ENCODE measurements at regions not wholly inside any gene's neighbourhood (a gene's known extent, or its start where the extent isn't known, plus 50 kb on each side); places are given as distances from the start of the nearest gene placed in this dataset.
"Not testable (repeated sequence)": the region's sequence is repeated elsewhere in the genome, so short reads cannot be mapped to it uniquely, and the experiment has no call there.

DNA sequence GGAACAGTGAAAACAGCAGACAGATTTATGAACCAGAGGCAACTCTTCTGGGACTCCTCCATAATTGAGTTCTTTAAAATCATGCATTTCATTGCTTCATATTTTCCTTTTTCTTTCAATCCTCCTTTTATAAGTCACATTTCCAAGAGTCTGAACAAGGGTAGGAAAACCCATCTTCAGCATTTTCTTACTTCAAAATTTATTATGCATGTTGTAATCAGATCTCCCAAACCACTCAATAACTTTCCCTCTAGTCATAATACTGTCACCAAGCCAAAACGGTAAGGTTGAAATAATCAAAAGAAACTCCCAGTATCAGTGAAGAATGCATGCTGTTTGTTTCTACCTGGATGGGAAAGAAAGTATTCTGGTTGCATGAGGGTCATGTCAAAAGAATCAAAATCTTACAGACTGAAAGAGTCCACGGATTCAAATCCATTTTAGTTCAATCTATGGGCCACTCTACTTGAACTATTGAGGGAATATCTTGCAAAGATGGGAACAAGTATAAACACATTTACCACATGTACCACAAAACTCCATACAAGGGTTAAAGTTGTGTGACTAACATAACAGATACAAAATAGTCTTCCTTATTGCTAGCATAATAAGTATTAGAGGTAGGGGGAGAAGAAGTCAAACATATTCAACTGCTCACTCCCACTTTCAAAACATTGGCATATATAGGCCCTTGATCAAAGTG is 797.3 kb downstream of the MAT2B start:
- H3K9me3 ChIP-seq (ENCODE audit: control insufficient read depth, low read depth, low read length) = no peaks in the 10 kb centered on the region
- no peak overlapping the region for H3K27ac ChIP-seq (ENCODE audit: low read length)
- 65% methylated on average over 2 of the region's 2 CpGs for WGBS (ENCODE audit: insufficient coverage, low lambda C conversion rate)
- no peaks in the 10 kb centered on the region for H3K4me1 ChIP-seq (ENCODE audit: control insufficient read depth, insufficient read depth, low read length)
- no peak overlapping the region for H3K4me3 ChIP-seq (ENCODE audit: low read length)
- DNase-seq = no peak
- no peaks in the 10 kb centered on the region for H3K36me3 ChIP-seq (ENCODE audit: control insufficient read depth, insufficient read depth, low read length)
- H3K27me3 ChIP-seq (ENCODE audit: control insufficient read depth, insufficient read depth, low read length) = no peaks in the 10 kb centered on the region

DNA sequence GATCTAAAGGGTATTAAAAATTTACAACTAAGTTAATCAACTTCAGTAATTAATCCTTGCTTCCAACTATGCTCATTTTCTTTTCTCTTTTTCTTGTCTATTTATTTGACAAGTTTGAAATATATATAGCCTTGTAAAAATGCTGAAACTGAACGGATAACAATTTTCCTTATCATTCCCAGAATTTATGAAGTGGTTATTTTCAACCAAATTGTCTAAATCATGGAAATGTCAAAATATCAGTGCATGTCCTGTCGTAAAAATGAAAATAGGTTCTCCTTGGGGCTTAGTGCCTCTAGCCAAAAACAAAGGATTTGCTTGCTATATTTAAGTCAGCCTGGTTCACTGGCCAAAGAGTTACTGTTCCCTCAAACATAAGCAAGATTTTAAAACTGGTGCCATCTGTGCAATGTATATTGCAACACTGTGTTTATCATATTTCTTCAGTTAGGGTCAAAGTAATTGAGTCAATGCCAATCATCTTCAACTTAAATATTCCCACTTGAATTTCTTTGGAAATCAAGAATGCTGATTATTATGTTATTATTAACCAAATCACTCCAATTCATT is 798.3 kb downstream of the MAT2B start:
- no peaks in the 10 kb centered on the region for H3K4me1 ChIP-seq (ENCODE audit: control insufficient read depth, insufficient read depth, low read length)

DNA sequence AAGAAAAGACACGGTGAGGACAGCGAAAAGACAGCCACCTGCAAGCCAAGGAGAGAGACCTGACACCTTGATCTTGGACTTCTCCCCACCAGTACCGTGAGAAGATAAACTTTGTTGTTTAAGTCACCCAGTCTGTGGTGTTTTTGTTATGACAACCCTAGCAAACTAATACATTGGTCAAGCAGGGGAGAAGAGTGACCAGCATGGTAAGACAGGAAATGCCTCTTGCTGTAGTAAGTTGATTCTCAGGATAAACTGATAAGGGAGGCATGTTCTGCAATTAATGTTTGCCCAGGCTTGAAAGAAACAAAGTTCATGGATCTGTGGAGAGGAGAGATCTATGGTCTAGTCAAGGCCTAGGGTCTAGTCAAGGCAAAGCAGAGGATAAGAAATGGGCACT is 801.2 kb downstream of the MAT2B start:
- no peaks in the 10 kb centered on the region for H3K9me3 ChIP-seq (ENCODE audit: control insufficient read depth, low read depth, low read length)
- no peaks in the 10 kb centered on the region for H3K27me3 ChIP-seq (ENCODE audit: control insufficient read depth, insufficient read depth, low read length)
- WGBS (ENCODE audit: insufficient coverage, low lambda C conversion rate) = no CpG with 5 or more reads among the region's 3 CpGs
- no peaks in the 10 kb centered on the region for H3K36me3 ChIP-seq (ENCODE audit: control insufficient read depth, insufficient read depth, low read length)
- H3K27ac ChIP-seq (ENCODE audit: low read length) = no peak overlapping the region
- no peak for DNase-seq
- H3K4me3 ChIP-seq (ENCODE audit: low read length) = no peak overlapping the region
- no peaks in the 10 kb centered on the region for H3K4me1 ChIP-seq (ENCODE audit: control insufficient read depth, insufficient read depth, low read length)

More for the DNA sequence above, 798.3 kb downstream of the MAT2B start:
- Histone ChIP-seq H3K36me3 (ENCODE audit: control insufficient read depth, insufficient read depth, low read length) (no peaks in the 10 kb centered on the region), H3K27me3 (ENCODE audit: control insufficient read depth, insufficient read depth, low read length) (no peaks in the 10 kb centered on the region), H3K27ac (ENCODE audit: low read length) (no peak overlapping the region), H3K4me3 (ENCODE audit: low read length) (no peak overlapping the region), H3K9me3 (ENCODE audit: control insufficient read depth, low read depth, low read length) (no peaks in the 10 kb centered on the region)
- WGBS (ENCODE audit: insufficient coverage, low lambda C conversion rate) = no CpG with 5 or more reads among the region's 2 CpGs
- DNase-seq = no peak

DNA sequence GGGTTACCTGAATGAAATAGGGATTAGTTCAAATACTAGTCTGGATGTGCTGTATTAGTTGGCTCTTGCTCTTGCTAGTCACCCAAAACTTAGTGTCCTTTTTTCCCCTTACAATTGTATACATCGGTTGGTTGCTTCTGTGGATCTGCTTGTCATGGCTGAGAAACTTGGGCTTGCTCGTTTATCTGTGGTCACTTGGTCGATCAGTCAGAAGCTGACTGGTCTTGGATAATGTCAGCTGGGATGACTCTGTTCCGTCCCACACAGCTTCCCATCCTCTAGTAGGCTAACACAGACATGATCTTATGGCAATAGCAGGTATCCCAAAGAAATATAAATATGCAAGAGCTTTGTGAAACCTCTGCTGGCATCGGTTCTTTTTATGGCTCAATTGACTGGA is 807.4 kb downstream of the MAT2B start:
- Histone ChIP-seq H3K27ac (ENCODE audit: low read length) (no peak overlapping the region), H3K9me3 (ENCODE audit: control insufficient read depth, low read depth, low read length) (no peaks in the 10 kb centered on the region), H3K4me1 (ENCODE audit: control insufficient read depth, insufficient read depth, low read length) (no peaks in the 10 kb centered on the region), H3K27me3 (ENCODE audit: control insufficient read depth, insufficient read depth, low read length) (no peaks in the 10 kb centered on the region), H3K36me3 (ENCODE audit: control insufficient read depth, insufficient read depth, low read length) (no peaks in the 10 kb centered on the region), H3K4me3 (ENCODE audit: low read length) (no peak overlapping the region)
- WGBS (ENCODE audit: insufficient coverage, low lambda C conversion rate) = no CpG with 5 or more reads among the region's 5 CpGs
- DNase-seq = no peak

DNA sequence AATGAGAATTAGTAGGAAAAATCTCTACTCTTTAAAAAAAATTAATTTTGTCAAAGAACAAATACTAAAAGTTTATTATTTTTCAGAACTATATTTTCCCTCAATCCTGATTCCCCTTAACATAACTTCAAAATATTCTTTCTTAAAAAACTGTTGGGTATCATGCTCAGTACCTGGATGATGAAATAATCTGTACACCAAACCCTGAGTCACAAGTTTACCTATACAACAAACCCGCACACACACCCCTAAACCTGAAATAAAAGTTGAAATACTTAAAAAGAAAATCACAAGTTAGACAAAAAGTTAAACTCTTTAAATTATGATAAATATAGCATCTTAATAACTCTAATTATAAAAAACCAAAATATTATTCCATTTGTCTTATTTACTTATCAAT is 812.3 kb downstream of the MAT2B start:
- no peaks in the 10 kb centered on the region for H3K36me3 ChIP-seq (ENCODE audit: control insufficient read depth, insufficient read depth, low read length)
- H3K9me3 ChIP-seq (ENCODE audit: control insufficient read depth, low read depth, low read length) = no peaks in the 10 kb centered on the region
- H3K27ac ChIP-seq (ENCODE audit: low read length) = no peak overlapping the region
- no peaks in the 10 kb centered on the region for H3K4me1 ChIP-seq (ENCODE audit: control insufficient read depth, insufficient read depth, low read length)
- WGBS (ENCODE audit: insufficient coverage, low lambda C conversion rate) = no CpG with 5 or more reads among the region's 1 CpG
- H3K27me3 ChIP-seq (ENCODE audit: control insufficient read depth, insufficient read depth, low read length) = no peaks in the 10 kb centered on the region
- no peak for DNase-seq
- no peak overlapping the region for H3K4me3 ChIP-seq (ENCODE audit: low read length)

DNA sequence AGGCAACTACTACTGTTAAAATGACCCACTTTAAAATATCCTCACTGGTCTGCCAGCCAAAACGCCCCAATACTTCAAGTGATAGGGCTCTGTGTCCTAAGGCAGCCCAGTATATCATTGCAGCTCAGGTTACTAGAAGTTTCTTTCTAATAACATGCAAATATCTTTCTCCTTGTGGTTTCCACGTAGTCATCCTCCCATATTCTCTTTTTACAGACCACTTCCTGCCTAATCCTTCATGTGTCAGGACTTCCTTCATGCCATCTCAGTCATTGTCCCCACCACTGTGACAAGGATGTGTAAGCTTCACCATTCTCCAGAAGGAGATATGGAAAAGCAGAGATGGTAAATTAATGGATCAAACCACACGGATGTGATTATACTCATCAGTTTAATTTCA is 813.7 kb downstream of the MAT2B start:
- Histone ChIP-seq H3K9me3 (ENCODE audit: control insufficient read depth, low read depth, low read length) (no peaks in the 10 kb centered on the region), H3K27ac (ENCODE audit: low read length) (no peak overlapping the region), H3K4me3 (ENCODE audit: low read length) (no peak overlapping the region), H3K4me1 (ENCODE audit: control insufficient read depth, insufficient read depth, low read length) (no peaks in the 10 kb centered on the region), H3K27me3 (ENCODE audit: control insufficient read depth, insufficient read depth, low read length) (no peaks in the 10 kb centered on the region), H3K36me3 (ENCODE audit: control insufficient read depth, insufficient read depth, low read length) (no peaks in the 10 kb centered on the region)
- DNase-seq = no peak
- WGBS (ENCODE audit: insufficient coverage, low lambda C conversion rate) = 100% methylated on average over 1 of the region's 3 CpGs

DNA sequence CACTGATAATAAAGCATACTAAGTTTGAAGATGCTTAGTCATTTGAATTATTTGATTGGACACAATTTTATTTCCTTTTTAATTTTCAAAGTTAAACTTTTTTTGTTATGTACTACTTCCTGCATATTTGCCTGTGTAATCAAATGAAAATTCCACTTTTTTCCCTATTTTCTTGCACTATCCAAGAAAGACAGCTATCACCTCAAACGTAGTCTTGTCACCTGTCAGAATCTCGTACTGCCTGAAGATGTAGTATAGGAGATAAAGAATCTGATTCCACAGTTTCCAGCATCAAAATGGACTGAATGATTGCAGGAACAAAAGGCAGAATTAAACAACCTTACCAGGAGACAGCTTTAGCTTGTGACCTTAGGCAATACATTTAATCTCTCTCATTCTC is 818.8 kb downstream of the MAT2B start:
- Histone ChIP-seq H3K4me3 (ENCODE audit: low read length) (no peak overlapping the region), H3K27me3 (ENCODE audit: control insufficient read depth, insufficient read depth, low read length) (no peaks in the 10 kb centered on the region), H3K27ac (ENCODE audit: low read length) (no peak overlapping the region), H3K36me3 (ENCODE audit: control insufficient read depth, insufficient read depth, low read length) (no peaks in the 10 kb centered on the region), H3K4me1 (ENCODE audit: control insufficient read depth, insufficient read depth, low read length) (no peaks in the 10 kb centered on the region), H3K9me3 (ENCODE audit: control insufficient read depth, low read depth, low read length) (no peaks in the 10 kb centered on the region)
- no CpG with 5 or more reads among the region's 2 CpGs for WGBS (ENCODE audit: insufficient coverage, low lambda C conversion rate)
- no peak for DNase-seq

DNA sequence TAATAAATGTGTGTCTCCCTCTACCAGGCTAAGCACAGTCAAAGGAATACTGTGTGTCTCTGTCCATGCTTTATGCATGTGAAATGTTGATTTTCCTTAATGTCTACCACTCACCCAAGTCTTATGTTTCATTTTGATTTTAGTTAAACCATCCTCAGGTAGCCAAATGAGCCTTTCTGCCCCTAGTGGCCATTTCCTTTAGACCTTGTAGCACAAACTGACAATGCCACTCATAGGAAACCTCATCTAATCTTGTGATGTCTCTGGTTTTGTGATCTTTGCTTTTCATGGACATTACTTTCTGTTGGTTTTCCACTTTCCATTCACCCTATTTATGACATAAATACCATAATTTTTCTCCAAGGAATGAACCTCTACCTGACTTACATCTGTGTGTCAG is 820.8 kb downstream of the MAT2B start:
- Histone ChIP-seq H3K27me3 (ENCODE audit: control insufficient read depth, insufficient read depth, low read length) (no peaks in the 10 kb centered on the region), H3K4me1 (ENCODE audit: control insufficient read depth, insufficient read depth, low read length) (no peaks in the 10 kb centered on the region), H3K36me3 (ENCODE audit: control insufficient read depth, insufficient read depth, low read length) (no peaks in the 10 kb centered on the region), H3K4me3 (ENCODE audit: low read length) (no peak overlapping the region), H3K27ac (ENCODE audit: low read length) (no peak overlapping the region), H3K9me3 (ENCODE audit: control insufficient read depth, low read depth, low read length) (no peaks in the 10 kb centered on the region)
- DNase-seq = no peak

DNA sequence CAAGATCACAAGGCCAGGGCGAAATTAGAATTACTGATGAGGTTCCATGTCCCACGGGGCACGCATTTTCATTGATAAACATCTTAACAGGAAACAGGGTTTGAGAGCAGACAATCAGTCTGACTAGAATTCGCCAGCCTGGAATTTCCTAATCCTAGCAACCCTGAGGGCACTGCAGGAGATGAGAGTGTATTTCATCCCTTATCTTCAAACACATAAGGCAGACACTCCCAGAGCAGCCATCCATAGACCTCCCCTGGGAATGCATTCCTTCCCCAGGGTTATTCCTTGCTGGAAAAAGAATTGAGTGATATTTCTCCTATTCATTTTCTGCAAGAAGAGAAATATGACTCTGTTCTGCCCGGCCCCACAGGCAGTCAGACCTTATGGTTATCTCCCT is 821.7 kb downstream of the MAT2B start:
- not testable (repeated sequence) for DNase-seq; H3K4me1 ChIP-seq (ENCODE audit: control insufficient read depth, insufficient read depth, low read length); H3K4me3 ChIP-seq (ENCODE audit: low read length); H3K36me3 ChIP-seq (ENCODE audit: control insufficient read depth, insufficient read depth, low read length); H3K27ac ChIP-seq (ENCODE audit: low read length); H3K27me3 ChIP-seq (ENCODE audit: control insufficient read depth, insufficient read depth, low read length); H3K9me3 ChIP-seq (ENCODE audit: control insufficient read depth, low read depth, low read length)
- no CpG with 5 or more reads among the region's 5 CpGs for WGBS (ENCODE audit: insufficient coverage, low lambda C conversion rate)

DNA sequence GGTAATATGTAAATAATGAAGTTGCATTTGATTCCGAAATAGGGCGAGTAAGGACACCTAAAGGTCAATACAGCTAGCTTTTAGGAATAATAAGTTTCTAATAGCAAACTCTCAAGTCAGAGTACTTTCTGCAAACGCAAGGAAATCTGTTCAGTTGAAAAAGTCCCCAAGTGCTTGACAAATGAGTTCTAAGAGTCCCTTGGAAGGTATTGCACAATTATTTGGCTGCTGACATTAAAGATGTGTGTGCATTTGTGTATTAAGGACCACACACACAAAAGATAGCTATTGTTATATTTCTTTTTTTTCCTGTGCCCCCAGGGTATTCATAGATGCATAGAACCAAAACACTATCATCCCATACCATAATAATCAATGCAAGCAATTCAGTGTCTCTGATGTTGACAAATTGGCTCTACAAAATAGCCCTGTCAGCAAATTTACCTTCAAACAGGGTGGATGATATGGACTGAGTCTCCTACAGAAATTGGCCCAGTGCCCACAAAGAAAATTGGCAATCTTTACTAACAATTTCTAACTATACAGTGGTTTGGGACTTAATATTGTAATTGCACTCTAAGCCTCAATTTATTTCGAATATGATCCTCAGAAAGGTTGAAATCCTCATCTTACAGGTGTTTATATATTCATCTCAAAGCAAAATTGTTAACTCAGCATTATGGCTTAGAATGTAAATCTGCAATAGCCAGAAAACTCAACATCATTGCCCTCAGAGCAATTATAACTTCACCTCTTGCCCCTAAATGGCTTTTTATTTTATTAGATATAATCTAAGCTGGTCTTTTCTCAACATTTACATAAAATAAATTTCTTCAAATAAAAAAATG is 827.2 kb downstream of the MAT2B start:
- H3K27ac ChIP-seq (ENCODE audit: low read length) = no peak overlapping the region
- H3K27me3 ChIP-seq (ENCODE audit: control insufficient read depth, insufficient read depth, low read length) = no peaks in the 10 kb centered on the region
- no peaks in the 10 kb centered on the region for H3K9me3 ChIP-seq (ENCODE audit: control insufficient read depth, low read depth, low read length)
- 100% methylated on average over 1 of the region's 4 CpGs for WGBS (ENCODE audit: insufficient coverage, low lambda C conversion rate)
- no peak for DNase-seq
- no peaks in the 10 kb centered on the region for H3K4me1 ChIP-seq (ENCODE audit: control insufficient read depth, insufficient read depth, low read length)
- no peaks in the 10 kb centered on the region for H3K36me3 ChIP-seq (ENCODE audit: control insufficient read depth, insufficient read depth, low read length)
- no peak overlapping the region for H3K4me3 ChIP-seq (ENCODE audit: low read length)
